Forelimb muscle (tissue), 1 donor: ENCODE measurements at regions not wholly inside any gene's neighbourhood (a gene's known extent, or its start where the extent isn't known, plus 50 kb on each side); places are given as distances from the start of the nearest gene placed in this dataset.

ENCODE experiments used
- DNase-seq: peaks from one replicate; pipeline ENCODE4 v3.0.0-alpha.2; 2013; ENCODE audit warnings: low read depth

DNA sequence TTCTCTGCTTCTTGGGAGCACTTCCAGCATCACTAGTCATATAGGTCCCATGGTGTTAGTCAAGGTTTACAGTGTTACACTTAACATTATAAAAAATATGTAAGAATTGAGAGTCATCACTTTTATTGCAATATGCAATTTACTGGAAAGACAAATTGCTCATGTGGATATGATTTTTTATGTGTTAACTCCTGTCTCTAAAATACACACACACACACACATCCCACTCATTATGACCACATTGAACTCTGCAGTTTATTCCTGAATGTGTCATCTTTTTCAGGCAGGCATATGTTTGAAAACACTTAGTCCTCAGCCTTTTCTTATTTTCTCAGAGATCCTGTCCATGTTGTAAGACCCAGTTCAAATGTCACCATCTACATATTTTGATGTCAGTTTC is 148.5 kb upstream of the MRPS30 start:
- no peak for DNase-seq

DNA sequence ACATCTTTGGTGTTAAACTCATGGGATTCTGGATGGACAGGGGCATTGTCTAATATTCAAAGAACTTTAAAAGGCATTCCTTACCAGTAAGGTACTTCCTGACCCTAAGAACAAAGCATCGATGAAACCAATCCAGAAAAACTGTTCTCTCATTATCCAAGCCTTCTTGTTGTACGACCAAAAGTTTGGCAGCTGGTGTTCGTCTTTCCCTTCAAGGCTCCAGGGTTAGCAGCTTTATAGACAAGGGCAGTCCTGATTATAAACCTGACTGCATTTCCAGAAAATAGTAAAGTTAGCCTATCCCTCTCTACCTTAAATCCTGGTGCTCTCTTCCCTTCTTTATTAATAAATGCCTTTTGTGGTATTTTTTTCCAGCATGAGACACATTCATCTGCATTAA is 149.4 kb upstream of the MRPS30 start:
- DNase-seq, result no peak

DNA sequence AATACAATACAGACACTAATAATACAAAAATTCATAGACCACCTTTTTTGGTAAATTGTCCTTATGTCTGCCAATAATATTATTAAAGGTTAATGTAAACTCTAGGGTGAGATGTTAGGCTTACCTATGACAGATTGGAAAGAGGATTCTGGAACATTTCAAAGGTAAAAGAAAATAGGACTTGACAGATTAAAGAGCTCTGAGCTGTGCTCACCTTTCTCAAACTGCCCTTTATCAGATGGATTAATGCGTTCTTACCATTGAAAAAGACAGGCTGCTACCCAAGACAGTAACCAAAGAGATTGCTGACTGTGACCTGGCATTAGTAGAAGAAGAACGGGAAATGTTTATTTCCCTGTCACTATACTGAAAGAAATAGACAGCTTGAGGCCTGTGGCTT is 156.1 kb upstream of the MRPS30 start:
- no peak for DNase-seq

DNA sequence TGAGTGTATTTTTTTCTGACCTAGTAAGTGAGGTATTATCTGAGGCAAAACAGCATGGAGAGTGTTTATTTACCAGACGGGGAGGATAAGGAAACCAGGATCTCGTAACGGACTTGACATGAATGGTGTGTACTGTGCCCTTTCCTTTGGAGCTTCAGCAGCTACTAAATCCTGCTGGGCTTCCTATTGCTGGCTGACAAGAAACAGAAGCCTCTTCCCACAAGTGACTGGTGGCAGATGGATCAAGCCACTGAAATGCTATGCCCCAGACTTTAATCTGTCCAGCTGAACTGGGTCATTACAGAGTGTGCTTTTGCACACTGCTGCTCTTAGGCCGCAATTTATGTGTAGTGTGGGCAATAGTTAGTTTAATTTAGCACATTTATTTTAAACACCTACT is 162.7 kb upstream of the MRPS30 start:
- no peak for DNase-seq

DNA sequence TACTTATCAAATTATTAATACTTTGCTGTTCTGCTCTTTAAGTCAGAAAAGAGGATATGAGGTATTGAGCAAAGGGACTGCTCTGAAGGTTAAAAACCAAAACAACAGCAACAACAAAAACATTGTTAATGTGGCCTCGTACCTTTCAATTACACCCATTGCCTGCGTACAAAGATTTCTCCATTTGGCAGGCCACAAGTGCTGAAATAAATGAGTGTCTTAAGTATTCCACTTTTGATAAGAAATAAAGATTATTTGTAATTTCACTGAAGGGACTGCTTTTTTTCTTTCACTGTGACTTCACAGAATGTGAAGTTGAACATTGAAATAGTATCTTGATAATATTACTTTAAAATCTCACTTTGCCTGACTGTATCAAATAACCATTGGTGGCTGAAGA is 163.2 kb upstream of the MRPS30 start:
- no peak for DNase-seq

DNA sequence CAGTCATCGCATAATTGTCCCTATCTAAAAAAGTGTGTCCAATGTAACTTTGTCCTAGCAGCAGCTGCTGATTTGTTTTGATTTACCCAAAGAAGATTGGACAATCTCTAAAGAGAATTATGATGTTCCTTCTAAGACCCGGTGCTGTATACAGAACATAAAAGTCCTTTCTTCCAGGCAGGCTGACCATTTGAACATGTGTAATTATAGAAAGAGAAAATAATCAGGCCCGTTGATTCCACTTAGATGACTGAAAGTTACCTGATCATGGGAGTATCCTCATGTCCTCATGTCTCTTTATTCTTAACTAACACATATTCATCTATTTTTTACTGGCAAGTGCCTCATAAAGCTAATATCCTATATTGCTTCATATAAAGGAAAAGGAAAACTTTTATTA is 164.1 kb upstream of the MRPS30 start:
- no peak for DNase-seq

DNA sequence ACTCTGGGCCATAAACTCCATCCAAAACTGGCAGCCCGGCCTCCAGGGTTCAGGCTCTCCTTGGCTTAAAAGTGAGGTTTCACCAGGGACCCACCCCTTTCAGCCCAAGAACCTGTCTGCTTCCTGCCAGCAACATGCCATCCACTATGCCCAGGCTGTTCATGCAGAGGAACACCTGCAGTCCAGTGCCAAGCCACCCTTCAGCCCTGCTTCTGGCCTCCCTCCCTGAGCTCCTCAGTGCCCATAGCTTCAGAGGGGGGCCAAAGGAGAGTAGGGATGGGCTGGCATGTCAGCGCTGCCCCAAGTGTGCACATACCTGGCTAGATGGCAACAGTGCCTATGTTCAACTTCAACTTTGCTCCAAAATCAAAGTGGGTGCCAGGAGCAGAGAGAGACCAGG is 166.9 kb upstream of the MRPS30 start:
- no peak for DNase-seq

DNA sequence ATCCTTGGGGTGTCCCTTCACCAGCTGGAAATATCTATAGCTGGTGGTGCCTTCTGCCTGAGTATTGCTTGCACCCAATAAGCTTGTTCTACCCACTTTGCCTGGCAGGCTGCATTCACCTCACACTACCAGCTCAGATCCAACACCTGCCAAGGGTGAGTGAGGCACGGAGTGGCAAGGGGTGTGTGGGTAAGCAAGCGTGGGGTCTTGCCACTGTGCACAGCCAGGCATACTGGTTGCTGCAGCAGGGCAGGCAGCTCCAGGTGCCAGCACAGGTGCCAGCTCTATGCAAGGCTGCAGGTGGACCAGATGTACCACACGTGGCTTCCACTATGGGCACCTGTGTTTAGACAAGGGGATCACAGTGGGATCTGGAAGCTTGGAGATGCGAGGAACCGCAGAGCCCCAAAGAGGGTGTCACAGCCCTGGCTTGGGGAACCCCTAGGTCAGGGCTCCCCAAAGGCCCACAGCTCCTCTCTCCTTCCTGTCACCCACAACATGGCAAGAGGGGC is 167.7 kb upstream of the MRPS30 start:
- no peak for DNase-seq

DNA sequence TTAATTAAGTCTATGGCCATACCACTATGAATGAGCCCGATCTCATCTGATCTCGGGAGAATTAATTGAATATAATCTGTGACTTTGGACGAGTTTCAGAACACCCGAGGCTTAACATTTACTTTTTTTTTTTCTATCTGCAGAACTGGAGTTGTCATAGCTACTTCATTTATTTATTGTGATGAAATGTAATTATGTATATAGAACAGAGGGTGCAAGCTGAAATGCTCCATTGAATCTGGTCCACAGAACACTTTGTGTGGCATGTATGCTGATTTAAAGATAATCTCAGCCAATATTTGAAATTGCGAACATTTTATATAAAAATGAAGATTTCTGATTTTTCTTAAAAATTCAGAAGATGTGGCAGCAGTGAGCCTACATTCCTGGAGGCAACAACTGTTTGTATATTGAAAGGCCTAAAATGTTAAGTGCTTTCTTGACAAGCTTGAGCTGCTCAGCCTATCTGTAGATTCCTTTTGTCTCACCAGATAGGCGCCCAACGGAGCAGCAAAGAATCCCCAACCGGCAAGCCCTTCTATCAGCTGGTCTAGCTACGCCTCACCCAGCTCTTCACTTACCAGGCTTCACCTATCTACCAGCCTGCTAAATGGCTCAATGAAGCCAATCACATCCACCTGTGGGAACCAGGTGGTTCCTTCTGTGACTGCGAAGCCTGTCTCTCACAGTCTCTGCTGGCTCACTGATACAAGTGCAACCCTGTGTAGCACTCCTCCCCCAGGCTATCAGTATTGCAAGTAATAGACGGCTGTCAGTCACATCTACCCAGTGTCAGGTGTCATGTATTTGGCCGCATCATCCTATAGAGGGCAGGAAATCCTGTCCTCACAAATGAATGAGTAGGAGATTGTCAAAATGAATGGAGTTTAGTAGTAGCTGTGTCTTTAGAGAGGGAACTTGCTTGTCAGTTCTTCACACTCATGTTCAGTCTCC is 170.6 kb upstream of the MRPS30 start:
- no peak for DNase-seq

DNA sequence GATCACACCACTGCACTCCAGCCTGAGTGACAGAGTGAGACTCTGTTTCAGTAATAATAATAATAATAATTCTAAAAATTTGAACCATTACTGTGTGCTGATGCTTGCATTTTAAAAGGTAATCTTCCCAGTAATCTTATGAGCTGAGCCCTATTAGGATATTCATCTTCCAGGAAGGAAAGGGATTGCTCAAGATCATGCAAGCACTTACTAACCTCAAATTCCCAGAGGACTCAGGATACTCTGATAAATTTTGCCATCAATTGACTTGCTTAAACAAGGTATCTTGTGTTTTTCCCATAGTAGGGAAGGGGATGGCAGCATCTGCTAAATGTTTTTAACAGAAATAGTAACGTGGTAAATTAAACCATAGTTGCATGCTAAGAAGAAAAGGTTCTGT is 176.4 kb upstream of the MRPS30 start:
- no peak for DNase-seq

DNA sequence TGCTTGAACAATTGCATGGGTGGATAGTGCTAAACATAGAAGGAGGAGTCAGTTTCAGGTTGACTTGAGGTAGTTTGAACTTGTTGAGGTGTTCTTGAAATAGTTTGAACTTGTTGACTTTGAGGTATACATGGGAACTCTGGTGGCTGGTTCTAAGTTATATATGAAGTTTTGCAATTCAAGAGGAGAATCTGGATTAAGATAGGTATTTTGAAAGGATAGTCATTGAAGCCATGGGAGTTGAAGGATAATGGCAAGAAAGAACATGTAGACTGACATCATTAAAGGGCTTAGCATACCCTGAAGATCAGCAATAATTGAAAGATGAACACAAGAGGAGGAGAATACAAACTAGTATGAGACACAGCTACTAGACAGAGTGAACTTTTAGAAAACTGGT is 181.9 kb upstream of the MRPS30 start:
- no peak for DNase-seq

DNA sequence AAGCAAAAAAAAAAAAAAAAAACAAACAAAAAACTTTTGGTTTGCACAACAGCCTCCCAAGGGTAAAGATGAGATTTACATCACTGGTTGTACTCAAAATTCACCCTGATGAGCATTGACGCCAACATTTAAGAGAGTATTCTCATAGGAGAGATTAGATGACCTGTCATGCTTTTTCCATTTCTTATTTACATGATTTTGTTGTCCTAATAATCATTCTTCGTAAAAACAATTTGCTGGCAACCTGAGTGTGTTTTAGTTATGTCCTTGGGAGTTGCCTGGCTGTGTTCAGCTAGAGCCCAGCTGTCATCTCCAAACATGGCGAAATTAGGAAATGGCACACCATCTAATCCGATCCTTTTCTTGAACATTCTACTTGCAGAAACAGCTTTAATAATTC is 186.4 kb upstream of the MRPS30 start:
- no peak for DNase-seq

DNA sequence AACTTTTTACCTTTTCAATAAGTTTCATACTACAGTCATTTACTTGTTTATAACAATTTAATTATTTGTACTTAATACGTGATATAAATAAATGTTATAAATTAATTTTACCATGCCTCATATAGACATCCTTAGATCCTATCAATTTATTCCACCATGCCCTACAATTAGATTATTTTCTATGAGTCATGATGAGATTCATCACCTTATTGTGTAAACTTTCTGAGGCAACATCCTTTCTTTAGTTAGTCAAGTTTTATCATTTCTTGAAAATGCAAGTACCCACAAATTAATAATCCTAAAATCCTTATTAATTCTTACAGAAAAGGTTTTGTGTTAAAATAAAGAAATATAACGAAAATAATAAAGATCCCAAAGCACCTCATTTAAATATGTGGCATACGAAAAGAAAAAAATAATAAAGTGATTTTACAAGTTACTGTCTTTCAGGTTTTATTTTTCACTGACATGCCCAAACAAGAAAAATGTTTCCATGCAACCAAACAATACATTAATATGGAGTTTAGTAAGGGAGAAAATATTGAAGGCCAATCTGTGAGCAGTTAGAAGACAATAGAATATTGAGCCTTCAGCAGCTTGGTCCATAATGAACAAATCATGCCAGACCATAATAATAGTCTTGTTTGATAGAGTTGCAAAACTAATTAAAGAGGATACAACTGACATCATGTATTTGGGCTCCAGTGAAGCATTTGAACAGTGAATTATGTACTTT is 188.7 kb upstream of the MRPS30 start:
- no peak for DNase-seq

DNA sequence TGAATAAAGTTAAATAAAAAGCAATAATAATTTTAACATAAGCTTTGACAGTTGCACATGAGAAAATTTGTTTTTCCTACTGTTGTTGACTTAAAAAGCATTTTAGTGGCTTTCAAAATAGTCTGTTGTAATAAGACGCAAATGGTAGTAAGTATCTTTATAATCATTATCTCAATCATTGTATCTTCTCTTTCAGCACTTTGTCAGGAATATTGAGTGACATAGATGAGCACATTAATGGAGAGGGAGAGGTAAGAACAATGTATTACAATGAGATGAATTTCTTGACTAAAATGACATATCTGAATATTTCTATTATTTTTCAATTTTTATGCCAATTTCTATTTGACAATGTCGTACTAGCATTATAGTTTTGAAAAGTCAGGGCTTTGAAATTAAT is 193.9 kb upstream of the MRPS30 start:
- no peak for DNase-seq

DNA sequence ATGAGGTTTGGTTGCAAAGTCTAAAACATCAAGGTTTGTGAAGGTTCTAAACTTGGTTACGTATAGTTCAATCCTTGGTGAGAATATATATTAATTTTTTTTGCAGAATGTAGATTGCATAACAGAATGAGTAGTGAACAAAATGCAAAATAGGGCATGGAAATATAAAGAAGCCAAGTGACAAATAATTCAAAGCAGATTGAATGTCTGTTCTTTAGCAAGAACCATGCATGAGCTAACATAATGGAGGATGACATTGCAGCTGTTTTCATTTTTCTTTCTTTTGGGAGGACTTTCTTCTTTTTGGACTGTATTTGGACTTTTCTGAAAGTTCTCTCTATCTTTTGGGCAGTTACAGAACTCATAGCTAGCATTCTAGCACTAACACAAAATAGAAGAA is 194.8 kb upstream of the MRPS30 start:
- DNase-seq, result no peak

DNA sequence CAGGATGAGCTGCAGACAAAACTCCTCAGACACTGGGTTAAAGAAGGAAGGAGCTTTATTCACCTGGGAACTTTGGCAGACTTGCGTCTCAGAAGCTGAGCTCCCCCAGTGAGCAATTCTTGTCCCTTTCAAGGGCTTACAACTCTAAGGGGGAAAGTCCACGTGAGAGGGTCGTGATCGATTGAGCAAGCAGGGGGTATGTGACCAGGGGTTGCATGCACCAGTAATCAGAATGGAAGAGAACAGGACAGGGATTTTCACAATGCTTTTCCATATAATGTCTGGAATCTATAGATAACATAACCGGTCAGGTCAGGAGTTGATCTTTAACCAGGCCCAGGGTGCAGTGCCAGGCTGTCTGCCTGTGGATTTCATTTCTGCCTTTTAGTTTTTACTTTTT is 202.8 kb upstream of the MRPS30 start:
- DNase-seq, result no peak

DNA sequence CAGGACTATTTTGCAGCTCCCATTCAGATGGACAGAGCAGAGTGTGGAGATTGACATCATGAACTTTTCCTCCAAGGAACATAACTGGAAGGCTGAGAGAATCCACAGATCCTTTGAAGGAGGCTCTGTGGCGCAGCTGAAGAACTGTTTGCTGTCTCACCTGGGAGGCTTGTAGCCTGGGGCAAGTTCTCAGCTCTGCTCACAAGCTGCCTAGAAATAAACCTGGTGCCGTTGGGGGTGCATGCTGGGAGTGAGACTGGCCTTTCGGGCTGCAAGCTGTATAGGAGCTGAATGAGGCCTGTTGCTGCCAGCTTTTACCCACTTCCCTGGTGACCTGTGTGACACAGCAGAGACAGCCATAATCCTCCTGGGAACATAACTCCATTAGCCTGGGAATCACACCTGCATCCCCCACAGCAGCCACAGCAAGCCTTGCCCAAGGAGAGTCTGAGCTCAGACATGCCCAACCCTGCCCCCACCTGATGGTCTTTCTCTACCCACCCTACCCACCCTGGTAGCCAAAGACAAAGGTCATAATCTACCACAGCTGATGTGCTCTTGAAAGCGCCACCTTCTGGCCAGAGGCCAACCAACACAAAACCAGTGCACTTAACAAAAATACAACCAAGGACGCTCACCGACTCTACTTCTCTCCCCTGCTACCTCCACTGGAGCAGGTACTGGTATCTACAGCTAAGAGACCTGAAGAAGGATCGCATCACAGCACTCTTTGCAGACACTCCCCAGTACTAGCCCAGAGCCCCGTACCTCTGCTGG is 205.1 kb upstream of the MRPS30 start:
- DNase-seq, result no peak

DNA sequence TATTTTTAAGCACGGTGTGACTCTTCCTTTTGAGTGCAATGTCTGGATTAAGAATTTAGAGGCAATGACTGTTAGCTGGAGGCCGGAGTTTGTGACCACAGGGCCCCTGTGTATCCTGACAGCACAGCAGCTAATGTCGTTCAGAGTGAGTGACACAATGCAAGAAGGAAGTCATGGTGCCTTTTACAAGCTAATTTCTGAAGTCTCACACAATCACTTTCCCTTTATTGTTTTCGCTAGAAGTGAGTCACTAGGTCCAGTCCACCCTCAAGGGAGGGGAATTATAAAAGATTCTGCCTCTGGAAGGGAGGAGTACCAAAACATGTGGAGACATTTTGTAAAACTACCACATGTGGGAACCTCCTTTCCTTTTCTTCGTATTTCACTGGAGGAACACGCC is 185.5 kb upstream of the FGF10 start:
- DNase-seq, result no peak

DNA sequence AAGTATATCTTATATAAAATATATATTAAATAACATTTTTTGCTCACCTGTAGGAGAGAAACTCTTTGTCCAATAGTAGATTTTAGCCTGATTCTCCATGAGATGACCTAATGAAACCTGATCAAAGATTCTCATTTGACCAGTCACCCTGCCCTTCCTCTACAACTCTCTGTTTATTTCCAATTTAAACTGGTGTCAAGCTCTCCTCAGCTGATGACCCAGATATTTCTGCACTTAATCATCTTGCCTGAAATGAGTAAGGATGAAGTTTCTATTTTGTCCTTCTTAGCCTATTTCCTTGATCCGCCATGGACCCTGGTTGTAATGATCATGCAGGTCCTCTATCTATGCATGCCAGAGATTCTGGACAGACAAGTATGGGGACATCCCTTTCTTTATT is 179.3 kb upstream of the FGF10 start:
- DNase-seq, result no peak

DNA sequence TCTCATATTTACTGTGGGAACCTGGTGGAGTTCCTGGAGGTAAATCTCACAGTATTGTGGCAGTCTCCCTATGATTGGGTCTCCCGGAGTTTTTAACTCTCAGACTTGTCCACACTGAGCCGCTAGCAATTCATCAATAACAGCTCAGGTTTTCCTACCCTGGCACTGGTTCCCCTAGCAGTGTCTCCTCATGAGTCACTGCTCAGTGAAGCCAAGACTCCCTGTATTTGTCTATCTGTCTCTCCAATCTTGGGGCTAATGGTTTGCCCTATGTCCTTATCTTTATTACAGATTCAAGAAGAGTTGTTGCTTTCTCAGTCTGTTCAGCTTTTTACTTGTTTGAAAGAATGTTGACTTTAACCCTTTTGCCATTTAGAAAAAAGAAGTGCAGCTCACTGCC is 176.7 kb upstream of the FGF10 start:
- DNase-seq, result no peak

DNA sequence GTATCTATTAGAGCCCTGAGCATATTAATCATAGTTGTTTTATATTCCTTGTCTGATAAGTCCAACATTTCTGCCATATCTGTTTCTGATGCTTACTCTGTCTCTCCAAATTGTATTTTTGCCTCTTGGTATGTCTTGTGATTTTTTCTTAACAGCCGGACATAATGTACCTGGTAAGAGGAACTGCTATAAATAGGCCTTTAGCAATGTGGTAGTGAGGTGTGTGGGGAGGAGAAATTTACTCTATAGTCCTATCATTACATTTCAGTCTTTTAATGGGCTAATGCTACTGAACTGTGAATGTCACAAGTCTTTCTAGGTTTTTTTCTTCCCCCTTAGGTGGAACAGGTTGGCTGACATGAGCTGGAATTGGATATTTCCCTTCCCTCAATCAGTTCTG is 176.1 kb upstream of the FGF10 start:
- DNase-seq, result no peak

DNA sequence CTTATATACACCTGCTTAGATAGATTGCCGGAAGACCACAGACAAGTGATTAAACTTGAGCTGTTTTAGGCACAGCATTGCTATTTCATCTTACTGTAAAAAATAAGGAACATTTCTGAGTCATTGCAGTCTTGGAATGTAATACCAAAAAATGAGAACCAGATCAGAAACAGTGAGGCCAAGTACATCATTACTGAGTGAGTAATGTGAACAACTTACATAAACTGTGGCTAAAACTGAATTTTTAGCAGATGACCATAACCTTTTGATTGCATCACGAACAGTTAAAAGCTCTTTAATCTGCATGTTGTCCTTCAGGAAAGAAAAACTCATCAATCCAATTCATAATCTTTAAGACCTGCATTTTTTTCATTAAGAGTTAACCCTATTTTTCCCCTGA is 157.1 kb upstream of the FGF10 start:
- peak; percentile 46 for DNase-seq
